ENCODE measurements at regions not wholly inside any gene's neighbourhood (a gene's known extent, or its start where the extent isn't known, plus 50 kb on each side); places are given as distances from the start of the nearest gene placed in this dataset.

DNA sequence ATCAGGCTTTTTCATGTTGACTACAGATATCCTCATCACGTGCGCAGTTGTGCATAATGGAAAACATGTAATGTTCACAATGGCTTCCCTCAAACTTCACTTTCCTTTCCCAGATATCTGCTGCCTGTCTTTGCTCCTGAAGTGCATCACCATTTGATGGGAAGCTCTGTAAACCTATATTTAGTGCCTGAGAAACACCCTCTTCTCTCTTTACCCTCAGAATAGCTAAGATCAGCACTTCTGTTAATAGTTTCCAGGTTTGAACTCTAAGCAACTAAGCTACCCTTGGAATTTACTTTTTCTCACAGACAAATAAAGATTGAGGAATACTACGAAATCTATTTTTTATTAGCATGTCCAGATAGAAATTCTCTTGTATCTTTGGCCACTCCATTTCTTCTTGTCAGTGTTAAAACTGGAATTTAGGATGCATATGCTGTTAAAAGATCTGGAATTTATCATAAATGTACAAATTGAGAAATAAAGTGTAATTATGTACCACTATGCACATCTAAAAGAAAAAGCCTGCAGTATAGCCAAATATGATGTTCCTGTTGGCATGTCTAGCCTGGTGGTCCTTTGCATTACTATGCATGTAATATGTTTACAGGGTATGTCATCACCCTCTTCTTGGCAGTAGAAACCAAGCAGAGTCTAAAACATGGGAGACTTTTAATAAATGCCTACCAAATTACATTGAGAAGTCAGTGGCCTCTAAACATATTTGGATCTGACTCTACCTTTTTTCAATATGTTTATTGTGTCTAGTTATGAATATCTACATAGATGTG lies 278.7 kb downstream of the FIGN start:
- DNase-seq (ENCODE audit: low read depth), result no peak

DNA sequence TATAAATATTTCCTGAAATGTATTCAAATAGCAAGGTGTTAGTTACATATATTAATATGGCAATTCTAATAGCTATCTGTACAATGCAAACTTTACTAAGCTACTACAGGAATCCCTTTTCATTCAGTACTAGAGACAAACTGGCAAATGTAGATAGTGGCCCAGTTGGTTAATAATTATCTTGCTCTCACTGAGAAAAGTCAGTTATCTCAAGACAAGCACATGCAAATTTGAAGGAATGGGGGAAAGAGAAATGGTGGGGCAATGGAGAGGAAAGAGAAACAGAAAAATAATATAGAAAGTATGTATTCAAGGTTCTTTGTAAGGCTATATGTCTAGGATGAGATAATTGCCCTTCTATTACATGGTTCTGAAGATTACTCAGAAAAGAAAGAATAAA lies 280.0 kb downstream of the FIGN start:
- DNase-seq (ENCODE audit: low read depth), result no peak

DNA sequence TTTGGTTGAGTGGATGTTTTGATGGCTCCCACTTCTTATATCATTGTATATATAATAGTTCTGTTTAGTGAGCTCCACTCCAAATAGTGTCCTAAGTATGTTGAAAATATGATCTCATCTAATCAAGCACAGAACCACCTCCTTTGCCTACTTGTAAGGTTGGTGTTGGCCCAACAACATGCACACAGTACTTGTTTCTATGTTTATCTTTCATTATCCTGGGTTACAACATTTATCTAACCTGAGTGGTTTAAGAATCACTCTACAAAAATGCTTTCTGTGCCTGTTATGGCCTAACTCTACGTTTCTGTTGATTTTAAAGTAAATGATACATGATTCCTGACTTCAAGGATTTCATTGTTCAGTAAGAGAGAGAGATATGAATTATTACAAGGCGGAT lies 281.9 kb downstream of the FIGN start:
- DNase-seq (ENCODE audit: low read depth), result no peak

DNA sequence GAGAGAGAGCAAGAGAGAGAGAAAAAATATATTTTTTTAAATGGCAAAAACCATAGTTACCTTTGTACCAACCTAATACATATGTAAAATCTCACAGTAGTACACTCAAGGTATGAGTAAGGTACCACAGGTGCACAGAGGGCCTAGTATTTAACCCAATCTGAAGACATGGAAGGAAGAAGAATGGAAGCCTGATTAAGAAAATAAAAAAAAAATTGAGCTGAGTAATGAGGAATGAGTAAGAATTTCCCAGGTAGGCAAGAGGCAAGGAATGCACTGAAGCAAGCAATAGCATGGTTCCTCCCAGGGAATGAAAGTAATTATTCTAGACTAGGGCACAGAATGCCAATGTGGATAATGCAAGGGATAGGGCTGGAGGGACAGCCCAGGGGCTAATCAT lies 294.2 kb downstream of the FIGN start:
- no peak for DNase-seq (ENCODE audit: low read depth)

DNA sequence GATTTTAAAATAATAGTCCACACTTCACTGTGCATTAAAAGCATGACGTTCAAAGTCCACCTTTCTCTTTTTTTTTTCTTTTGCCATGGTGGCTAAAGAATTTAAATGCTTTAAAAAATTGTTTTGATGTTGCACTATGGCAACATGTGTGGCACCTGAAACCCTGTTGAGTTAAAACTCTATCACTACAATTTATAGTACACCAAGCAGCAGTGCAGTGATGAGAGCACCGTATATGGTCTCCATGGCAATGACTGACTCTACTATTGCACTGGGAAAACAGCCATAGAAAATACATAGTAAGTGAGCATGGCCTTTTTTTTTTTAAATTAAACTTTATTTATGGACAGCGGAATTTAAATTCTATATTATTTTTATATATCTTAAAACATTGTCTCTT lies 298.8 kb downstream of the FIGN start:
- DNase-seq (ENCODE audit: low read depth), result no peak

DNA sequence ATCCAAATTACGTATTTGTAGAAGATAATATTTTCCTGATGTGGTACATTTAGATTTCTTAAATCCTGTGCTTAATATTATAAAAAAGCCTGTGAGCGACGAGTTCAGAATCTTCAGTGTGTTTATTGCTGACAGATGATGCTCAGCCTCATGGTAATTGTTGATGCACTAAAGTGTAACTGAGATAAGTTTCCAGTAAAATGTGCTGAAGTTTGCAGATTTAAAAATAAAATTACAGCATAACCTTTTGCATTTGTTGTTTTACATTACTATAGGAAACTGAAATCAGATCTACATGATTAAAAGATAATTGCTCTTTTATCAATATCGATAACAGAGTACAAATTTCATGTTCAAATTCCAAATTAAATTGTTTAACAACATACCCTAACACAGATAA lies 307.6 kb downstream of the FIGN start:
- no peak for DNase-seq (ENCODE audit: low read depth)

DNA sequence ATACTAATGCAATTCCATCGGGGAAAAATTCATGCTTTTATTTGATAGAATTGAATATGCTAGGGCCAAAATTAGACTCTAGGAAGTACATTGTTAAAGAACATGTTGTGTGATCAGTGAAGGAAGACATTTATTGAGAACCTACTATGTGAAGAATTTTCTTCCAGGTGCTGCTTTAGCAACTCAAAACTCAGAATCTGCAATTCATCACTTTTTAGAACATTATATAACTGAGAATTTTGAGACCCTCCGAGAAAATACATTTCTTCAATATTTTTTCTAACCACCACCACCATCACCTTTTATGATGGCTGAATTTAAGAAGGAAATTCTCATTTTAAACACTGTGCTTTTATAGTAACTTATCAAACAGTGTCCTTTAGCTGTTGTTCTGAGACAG lies 315.2 kb downstream of the FIGN start:
- no peak for DNase-seq (ENCODE audit: low read depth)

DNA sequence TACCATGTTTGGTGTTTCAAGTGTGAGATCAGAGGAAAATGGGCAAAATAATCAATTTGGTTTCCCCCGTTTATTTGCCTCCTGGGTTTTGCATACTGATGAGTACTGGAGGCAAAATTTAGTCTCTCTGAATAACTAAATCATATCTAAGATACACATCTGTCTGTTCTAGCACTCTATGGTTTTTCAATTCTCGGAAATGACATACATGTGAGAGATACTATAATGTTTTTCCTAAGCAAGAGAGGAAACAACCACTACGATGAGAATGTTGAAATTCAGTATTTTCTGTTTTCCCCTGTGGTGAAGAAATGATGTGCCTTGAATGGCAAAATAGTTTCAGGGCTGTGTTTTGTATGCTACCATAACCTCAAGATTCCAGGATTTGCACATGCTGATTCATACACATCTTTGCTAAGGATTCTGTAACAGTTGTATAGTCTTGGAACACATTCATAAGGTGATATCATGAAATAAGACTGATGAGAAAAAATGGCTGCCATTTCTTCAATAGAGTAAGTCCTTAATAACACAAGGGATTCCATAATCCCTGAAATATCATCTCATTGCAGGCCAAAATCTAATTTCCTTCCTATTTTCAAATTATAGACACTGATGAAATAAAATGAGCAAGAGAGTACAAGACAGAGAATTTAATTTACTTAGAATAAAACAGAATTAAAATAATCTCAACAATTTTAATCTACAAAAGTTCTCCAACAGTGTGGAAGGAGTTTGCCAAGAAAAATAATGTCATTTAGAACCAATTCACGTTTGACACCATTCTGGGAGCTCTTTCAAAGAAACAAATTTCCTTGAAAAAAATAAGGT lies 316.6 kb downstream of the FIGN start:
- DNase-seq (ENCODE audit: low read depth), result no peak

DNA sequence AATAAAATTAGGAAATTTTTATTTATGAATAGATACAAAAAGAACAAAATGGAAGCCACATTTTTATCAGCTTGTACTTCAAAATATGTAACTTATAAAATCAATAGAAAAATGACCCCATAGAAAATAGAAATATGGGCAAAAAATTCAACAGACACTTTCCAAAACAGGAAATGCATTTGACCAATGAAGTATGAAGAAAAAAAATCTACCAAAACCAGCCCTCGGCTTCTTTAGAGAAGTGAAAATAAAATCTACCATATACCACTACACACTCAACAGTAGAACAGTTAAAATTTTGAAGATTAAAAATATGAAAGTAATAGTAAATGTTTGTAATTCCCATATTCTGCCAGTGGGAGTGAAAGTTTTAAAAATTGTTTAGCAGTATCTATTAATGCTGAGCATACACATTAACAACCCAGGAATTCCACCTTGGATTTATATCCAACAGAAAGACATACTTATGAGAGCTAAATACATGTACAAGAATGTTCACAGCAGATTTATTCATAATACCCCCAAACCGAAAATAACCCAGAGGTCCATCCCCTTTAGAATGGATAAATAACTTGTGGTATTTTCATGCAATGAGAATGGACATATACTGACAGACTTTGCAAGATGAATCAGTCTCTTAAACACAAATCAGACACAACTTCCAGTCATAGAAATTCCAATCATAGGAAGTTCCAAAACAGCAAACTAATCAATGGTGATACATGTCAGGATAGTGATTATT lies 318.0 kb downstream of the FIGN start:
- no peak for DNase-seq (ENCODE audit: low read depth)

DNA sequence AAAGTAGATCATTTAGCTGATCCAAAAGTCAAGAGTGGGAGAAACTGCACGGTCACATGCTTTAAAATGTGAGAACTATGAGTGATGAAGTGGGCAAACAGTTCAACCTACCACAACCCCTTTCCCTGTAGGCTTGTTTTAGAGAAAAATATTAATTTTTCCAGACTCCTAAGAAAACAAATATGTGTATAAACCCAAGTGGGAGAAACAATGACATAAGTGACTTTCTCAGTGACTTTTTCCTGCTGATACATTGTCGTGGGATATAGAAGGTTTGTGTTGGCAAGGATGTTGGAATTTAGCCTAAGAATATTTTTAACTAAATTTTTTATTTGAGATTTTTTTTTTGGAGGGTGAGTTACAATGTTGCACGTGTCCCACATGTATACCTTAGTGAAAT lies 321.7 kb downstream of the FIGN start:
- DNase-seq (ENCODE audit: low read depth), result no peak

DNA sequence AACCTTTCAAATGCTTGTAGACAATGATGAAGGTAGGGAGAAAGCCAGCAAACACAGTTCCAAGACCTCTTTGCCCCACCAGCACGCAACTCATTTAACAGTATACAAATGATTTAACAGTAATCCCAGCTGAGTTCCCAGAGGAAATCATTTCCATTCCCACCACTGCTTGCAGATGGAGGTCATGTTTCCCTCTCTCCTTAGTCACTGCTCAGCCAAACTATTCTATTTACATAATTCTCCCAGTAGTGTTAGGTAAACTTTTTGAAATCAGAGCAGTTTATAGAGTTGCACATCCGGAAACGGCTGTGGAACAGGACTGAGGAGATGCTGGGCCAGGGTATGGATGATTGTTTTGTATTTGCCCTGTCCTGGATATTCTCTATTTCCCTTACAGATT lies 328.5 kb downstream of the FIGN start:
- DNase-seq (ENCODE audit: low read depth), result no peak

DNA sequence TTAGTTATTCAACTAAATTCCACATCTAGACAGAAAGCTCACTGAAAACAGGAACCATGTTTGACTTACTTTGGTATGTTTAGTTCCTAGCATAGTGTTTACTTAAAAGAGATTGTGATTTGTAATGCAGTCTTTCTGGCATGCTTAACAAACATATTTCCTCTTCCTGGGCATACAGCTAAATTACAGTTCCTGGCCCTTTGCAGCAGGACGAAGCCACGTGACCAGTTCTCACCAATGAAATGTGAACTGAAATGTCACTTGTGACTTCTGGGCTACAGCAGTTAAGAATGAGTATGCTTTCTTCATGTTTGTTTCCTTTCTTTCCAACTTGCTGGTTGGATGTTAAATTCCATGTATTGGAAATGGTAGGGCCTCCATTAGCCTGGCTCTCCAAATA lies 330.5 kb downstream of the FIGN start:
- no peak for DNase-seq (ENCODE audit: low read depth)

DNA sequence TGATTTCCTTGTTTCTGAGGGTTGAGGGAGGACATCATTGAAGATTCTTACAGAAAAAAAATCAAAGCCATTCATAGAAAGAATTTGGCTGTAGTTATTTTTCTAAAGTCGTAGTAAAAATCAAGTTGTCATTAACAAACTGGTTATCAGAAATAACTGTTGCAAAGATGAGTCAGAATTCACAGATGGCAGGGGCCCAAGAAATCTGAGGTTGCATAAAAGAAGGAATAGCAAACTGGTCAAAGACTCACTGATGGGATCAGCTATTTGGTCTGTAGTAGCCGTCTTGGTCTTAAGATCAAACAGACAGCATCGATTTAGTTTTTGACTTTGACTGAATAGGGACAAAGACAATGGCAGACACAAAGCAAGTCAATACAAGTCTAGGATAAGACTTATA lies 334.3 kb downstream of the FIGN start:
- DNase-seq (ENCODE audit: low read depth), result no peak

DNA sequence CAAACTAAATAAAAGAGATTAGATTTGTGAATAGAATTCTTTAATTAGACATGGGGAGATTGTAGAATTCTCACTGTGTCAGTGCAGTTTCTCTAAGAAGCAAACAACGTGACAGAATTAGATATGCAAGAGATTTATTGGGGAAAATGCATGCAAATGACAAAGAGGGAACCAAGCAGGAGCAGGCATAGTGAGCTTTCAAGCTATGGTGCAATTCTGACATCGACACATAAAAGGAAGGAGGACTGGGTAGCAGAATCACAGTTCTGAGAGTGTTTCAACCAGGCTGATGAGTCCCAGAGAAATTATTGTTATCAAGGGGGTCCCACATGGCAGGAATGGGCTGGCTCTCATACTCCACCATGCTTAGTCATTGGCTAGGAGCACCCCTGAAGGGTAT lies 338.4 kb downstream of the FIGN start:
- no peak for DNase-seq (ENCODE audit: low read depth)

DNA sequence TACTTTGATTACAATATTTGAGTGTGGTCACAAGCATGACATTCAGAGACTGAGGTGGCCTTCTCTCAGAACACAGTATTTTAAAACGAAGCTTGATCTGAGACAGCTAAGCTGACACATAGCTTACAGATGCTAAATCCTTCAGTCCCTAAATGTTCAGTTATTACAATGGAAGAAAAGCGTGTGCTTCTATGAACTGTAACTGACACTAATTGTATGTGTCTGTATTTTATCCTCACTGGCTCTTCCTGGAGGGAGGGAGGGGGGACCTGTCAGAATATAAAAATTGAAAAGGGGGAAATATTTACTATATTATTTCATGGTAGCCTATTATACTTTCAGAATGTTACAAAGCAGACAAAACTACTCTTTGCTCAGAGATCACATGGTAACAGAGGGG lies 340.2 kb downstream of the FIGN start:
- DNase-seq (ENCODE audit: low read depth), result no peak

DNA sequence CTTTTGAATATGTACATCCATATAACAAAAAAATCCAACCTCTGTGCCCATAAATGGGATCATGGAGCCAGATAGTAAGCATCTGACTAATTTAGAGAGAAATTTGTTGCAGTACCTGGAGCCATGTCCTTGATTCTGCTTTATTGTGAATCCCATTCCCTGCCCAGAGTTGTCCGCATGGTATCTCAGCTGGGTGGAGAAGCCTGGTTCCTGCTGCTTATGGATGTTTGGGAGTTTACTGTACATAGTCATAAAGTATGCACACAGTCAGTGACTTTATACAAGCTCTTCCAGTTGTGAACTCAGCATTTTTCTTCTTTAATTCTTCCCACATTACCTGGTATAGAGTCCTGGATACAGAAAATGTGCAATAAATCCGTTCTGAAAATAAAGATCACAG lies 346.0 kb downstream of the FIGN start:
- DNase-seq (ENCODE audit: low read depth), result no peak

DNA sequence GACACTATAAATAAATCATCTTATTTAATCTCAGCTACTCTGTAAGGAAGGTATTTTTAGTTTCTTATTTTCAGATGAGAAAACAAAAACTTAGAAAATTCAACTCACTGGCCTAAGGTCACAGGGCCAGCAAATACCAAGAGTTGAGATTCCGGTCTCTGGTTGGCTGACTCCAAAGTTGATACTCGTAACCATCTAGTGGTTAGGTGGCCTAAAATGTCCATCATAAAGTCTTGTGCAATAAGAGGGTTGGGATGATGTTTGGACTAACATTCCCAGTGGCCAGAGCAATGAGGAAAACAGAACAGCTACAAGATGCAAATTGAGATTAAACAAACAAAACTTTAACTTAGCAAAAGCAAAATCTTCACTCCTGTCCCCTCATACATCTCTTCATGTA lies 360.3 kb downstream of the FIGN start:
- no peak for DNase-seq (ENCODE audit: low read depth)

DNA sequence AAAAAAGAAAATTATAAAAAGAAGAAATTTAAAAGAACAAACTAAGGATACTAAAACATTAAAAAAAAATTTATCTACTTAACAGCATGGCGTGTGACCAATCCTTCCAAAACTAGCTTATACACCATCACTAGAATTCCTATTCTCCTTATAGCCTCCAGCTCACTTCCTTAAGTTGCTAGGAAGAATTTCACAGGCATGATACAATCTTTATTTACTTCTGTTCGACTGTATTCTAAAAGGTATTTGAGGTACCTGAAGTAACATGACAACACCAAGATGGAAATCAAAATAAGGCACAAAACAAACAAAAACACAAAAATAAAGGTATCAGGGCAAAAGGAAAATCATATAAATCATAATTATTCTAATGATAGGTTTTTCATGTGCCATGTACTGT lies 360.7 kb downstream of the FIGN start:
- DNase-seq (ENCODE audit: low read depth), result no peak

DNA sequence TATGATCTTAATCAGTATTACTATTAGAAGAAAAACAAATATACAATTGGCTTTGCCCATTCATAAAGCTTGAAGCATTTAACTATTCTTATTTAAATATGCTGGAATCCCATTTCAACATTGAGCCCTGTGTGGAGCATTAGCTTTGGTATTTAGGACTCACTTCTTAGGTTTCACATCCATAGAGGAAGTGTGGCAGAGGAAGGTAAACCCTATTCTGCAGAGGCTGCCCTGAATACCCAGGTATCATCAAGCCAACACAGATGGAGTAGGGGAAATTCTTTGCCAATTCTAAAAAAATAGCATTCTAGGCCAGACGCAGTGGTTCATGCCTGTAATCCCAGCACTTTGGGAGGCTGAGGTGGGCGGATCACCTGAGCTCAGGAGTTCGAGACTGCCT lies 361.5 kb downstream of the FIGN start:
- DNase-seq (ENCODE audit: low read depth), result no peak

DNA sequence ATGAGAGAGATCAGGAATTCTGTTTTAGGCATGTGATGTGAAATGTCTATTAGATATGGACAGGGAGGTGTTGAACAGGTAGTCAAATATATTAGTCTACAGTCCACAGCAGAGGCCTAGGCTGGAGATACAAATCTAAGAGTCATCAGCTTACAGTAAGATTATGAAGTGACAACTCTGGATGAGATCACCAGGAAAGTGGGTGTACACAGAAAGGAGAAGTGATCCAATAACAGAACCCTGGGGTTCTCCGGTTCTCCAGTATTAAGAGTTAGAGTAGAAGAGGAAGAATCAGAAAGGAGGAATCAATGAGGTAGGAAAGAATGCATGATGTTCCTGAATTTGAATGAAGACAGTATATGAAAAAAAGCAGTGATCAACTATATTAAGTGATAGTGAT lies 362.3 kb downstream of the FIGN start:
- no peak for DNase-seq (ENCODE audit: low read depth)

DNA sequence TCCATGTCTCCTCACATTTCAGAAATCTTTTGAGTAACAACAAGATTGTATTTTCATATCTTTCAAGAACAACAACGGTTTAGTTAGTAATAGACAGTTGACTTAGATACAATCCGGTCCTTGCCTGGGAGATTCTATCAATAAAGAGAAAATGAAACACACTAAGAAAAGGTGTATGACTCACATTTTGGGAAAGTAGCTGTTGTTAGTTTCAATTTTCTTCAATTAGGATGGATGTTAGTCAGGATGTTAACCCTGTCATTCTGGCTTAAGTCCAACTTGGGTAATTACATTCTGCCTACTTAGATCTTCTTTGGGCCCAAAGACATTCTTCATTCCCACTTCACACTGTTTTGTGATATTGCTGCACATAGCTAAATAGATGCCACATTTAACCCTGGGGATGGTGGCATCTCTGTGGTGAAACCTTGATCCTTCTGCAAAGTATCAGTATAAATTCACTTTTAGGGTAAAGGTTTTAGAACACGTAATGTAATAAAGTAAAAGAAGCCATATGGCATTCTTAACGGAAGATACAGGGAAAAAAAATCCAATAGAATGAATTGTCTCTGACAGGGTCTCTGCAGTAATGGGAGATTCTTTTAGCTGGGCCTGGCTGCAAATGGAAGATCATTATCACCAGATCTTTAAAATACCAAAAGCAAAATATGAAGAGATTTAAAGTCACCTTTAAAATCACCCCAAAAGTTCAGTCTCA lies 365.5 kb downstream of the FIGN start:
- DNase-seq (ENCODE audit: low read depth), result no peak

DNA sequence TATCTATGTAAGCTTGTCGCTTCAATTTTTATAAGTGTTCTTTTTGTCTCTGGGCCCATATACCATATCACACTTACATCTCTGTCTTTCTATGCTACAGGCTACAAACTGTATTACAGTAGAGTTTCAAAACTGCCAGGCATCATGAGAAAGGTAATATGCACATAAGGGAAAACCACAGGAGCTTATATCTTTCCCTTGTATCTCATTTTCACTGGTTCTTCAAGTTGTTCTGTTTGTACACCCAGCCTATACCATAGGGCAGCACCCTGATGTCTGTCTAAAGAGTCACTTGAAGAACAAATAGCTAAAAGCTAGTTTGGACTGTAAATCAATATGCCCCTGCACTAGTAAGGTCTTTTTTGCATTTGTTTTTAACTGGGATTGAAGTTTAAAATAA lies 366.7 kb downstream of the FIGN start:
- no peak for DNase-seq (ENCODE audit: low read depth)
